SIG-M5 (cell line): ENCODE measurements at regions not wholly inside any gene's neighbourhood (a gene's known extent, or its start where the extent isn't known, plus 50 kb on each side); places are given as distances from the start of the nearest gene placed in this dataset.

Experiments
- DNase-seq: peaks from one replicate; lab custom pipeline; 2025; lab: John Stamatoyannopoulos, UW

- no peak for DNase-seq
These were observed 179.9 kb downstream of the ZIC1 start for GRCh38 chr3:147589016-147589415.

- DNase-seq: no peak
These were observed 195.0 kb downstream of the ZIC1 start for GRCh38 chr3:147604136-147604535.

GRCh38 chr3:147613725-147614124 lies 204.6 kb downstream of the ZIC1 start:
- no peak for DNase-seq

GRCh38 chr3:147614210-147614609 lies 205.0 kb downstream of the ZIC1 start:
- no peak for DNase-seq

- DNase-seq: no peak
These were observed 205.9 kb downstream of the ZIC1 start for GRCh38 chr3:147615035-147615434.

GRCh38 chr3:147616998-147617619 lies 207.9 kb downstream of the ZIC1 start:
- no peak for DNase-seq

GRCh38 chr3:147618691-147619090 lies 209.5 kb downstream of the ZIC1 start:
- no peak for DNase-seq

DNA sequence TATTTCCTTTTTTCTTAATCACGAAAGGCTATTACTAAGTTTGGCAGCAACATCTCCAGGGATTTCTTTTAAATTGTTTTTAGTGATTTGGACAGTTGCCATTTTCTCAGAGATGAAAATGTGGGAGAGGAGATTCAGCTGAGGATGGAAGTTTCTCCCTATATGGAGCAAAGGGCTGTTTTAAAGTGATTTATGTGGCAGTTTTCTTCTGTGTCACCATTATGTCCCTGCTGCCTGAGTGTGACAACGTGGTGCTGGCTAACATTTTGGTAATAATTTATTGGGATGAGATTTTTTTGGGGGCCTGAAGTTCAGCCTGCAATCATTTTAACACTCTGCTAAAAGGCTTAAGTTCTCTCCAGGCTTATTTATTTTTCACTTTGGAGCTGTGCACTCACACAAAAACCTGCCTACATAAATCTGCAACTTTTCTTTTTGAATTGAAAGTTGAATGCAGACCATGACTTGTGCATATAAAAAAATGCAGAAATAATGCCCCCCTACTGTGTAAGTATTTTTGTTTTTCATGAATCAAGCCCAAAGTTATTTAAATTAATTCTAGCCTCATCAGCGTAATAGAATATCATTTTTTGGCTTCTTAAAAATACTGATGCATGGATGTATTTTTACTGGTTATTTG lies 210.9 kb downstream of the ZIC1 start:
- no peak for DNase-seq

- no peak for DNase-seq
These were observed 211.7 kb downstream of the ZIC1 start for GRCh38 chr3:147620906-147621305.

DNA sequence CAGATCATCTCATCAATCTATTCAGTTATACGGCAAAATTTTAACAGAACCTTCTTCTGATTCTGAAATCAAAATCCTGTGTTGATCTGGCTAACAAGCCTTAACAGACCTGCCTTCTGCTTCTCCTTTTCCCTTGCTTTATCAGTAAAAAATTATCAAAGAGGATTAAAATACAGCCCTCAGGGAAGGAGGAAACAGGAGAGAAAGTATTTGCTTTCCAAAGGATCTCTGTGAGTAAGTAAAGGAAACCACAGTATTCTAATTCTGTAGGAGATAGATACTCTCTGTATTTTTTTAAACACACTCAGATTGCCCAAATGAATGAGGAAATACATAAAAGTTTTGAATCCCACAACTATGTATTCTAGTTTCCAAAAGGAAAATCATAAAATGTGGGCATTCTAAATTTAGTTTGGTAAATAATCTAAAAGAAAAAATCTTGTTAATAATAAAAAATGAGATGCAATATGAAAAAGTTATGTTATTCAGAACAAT lies 221.8 kb downstream of the ZIC1 start:
- DNase-seq: no peak

DNA sequence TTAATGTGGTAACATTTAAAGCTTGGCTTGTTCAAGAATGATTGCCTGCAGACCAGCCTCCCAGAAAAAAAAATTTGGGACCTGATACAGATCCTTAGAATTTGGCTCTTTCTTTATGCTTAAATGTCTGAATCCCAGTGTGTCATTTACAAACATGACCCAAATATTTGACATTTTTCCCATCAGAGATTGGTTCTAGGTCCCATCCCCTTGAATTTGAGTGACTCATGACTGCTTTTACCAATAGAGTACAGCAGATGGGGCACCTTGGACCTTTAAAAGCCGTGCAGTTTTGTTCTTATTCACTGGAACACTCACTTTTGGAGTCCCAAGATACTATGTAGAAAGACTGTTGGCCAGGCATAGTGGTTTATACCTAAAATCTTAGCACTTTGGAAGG lies 231.6 kb downstream of the ZIC1 start:
- no peak for DNase-seq

GRCh38 chr3:147645761-147646160 lies 236.6 kb downstream of the ZIC1 start:
- no peak for DNase-seq

GRCh38 chr3:147649475-147649874 lies 240.3 kb downstream of the ZIC1 start:
- DNase-seq: no peak

GRCh38 chr3:147651107-147651778 lies 242.1 kb downstream of the ZIC1 start:
- no peak for DNase-seq

DNA sequence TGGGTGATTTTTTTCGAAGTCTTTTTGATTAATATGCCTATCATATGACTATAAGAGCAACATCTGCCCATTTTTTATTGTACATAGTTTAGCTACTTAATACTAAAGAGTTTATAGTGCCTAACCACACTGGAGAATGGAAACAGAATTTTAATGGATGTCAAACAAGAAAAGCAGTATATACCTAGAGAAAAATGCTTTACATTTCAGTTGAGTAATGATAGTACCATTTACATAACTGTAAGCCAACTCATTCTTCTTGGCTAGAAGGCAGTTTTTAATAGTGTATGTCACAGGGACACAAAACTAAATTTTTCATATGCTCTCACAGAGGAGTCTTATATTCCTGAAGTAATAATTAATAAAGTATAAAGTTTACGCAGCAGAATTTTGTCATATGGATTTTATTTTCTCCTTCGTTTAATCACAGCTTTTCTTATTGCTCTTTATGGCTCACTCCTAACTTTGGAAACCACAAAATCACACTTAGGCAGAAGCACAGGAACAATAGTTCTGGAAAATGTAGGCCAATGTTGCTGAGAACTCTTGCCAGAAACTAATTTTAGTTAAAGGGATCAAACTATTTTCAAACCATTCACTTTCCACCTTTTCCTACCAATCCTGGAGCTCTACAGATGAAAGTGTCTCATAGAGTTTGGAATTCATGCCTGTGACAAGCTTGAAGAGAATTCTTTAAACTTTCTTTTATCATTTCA lies 243.6 kb downstream of the ZIC1 start:
- DNase-seq: no peak

GRCh38 chr3:147653367-147653923 lies 244.3 kb downstream of the ZIC1 start:
- no peak for DNase-seq

GRCh38 chr3:147654827-147655226 lies 245.7 kb downstream of the ZIC1 start:
- DNase-seq: no peak

DNA sequence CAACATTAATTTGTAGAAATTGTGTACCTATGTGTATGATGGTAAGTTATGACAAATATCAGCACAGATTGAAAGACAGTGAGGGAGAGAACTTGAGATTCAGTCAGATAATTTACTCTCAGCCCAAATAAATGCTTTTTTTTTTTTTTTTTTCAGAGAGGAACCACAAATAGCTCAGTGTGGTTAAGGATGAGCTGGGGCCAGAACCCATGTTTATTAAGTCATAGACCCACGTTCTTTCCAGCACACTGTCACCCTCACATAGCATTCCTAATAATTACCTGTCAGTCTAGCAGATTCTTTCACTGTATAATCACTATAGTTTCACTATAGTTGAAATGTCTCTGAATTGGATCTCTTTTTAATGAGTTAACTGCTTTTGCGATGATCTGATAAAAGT lies 246.1 kb downstream of the ZIC1 start:
- DNase-seq: no peak

- no peak for DNase-seq
These were observed 246.9 kb downstream of the ZIC1 start for GRCh38 chr3:147656023-147656422.

DNA sequence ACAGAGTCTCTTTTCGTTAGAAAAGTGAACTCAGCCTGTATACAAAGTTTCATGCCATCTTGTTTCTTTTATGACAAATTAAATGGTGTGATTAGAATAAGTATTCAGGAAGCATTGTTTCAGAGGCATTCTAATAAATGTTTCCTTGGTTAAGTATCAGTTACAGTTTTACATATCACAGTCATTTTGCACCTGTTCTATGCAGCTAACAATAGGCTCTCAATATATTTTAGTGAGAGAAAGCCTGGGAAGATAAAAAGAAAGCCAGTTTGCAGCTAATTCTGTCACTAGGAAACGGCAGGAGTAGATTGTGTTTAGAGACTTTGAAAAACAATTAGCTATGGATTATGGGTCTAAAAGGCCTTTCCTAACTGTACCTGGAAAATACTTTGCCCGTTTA lies 252.8 kb downstream of the ZIC1 start:
- DNase-seq: no peak

GRCh38 chr3:147662705-147663104 lies 253.5 kb downstream of the ZIC1 start:
- DNase-seq: no peak

GRCh38 chr3:147669077-147669476 lies 259.9 kb downstream of the ZIC1 start:
- DNase-seq: no peak
